DMS53 (cell line): ENCODE measurements at regions not wholly inside any gene's neighbourhood (a gene's known extent, or its start where the extent isn't known, plus 50 kb on each side); places are given as distances from the start of the nearest gene placed in this dataset.
A peak's percentile ranks its signal among the peaks of the same experiment; 100 is the strongest.

Experiments used
- DNase-seq: peaks from one replicate; lab custom pipeline; 2025; lab: John Stamatoyannopoulos, UW

DNA sequence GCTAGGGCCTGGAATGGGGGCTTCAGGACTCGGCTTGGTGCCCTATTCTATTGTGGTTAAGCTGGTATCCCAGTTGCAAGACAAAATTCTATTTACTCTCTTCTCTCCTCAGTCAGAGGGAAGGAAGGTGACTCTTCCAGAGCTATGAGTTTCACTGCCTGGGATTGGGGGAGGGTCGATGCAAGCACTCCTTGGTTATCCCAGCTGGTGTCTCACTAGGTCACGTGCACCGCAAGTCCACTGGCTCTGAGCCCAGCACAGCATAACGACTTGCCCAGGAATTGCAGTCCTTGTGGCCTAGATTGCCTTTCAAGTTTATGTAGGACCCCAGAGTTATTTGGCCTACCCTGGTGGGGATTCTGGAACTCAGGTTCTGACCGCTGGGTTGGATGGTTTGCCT, 958.8 kb downstream of the IGSF11 start:
- DNase-seq, result no peak

- no peak for DNase-seq
These were observed 957.3 kb downstream of the IGSF11 start for GRCh38 chr3:118077332-118077731.

DNA sequence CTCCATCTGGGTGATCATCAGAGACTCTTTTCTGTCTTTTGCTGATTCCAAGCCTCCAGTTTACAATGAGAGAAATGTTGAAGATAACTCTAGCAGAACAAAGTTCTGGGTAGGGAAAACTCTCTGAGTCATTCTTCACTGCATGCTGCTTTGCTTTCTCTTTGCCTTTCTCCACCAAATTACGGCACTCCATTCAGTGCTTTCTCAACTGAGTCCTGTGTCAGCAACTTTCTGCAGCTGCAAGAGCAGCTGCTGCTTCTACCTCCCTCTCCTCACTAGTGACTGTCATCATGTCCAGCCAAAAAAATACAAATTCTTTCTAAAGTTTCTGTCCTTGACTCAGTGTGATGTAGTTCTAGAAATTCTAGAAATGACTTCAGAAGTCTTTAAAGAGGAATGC, 953.8 kb downstream of the IGSF11 start:
- DNase-seq, result no peak

GRCh38 chr3:118088696-118089095, 946.0 kb downstream of the IGSF11 start:
- no peak for DNase-seq

- DNase-seq, result no peak
These were observed 945.1 kb downstream of the IGSF11 start for GRCh38 chr3:118089563-118089962.

GRCh38 chr3:118097226-118097625, 937.4 kb downstream of the IGSF11 start:
- no peak for DNase-seq

DNA sequence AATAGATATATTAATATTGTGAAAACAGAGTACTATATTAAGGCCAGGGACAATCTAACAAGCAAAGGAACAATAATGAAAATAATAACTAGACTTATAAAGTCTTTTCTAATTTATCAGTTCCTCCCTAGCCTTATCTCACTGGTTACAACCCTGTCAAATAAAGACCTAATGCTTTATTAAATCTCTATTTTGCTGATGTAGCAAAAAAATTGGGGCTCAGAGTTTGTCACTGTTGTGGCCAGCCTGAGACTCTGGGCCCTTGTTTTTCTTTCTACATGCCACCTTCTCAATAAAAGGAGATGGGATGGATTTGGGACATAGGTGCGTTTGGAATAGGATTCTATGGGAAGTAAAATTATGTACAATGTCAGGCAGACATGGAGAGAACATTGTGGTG, 937.0 kb downstream of the IGSF11 start:
- DNase-seq, result no peak

- no peak for DNase-seq
These were observed 935.8 kb downstream of the IGSF11 start for GRCh38 chr3:118098827-118099226.

- DNase-seq, result no peak
These were observed 932.8 kb downstream of the IGSF11 start for GRCh38 chr3:118101891-118102290.

DNA sequence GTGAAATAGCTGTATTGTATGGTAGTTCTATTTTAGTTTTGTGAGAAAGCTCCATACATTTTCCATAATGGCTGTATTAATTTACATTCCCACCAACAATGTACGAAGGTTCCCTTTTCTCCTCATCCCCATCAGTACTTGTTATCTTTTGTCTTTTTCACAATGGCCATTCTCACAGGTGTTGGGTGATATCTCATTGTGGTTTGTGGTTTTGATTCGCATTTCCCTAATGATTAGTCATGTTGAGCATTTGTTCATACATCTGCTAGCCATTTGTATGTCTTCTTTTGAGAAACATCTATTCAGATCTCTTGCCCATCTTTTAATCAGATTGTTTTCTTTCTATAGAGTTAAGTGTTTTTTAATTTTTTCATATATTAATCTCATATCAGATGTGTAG, 931.9 kb downstream of the IGSF11 start:
- DNase-seq, result no peak

GRCh38 chr3:118108201-118108600, 926.4 kb downstream of the IGSF11 start:
- no peak for DNase-seq

DNA sequence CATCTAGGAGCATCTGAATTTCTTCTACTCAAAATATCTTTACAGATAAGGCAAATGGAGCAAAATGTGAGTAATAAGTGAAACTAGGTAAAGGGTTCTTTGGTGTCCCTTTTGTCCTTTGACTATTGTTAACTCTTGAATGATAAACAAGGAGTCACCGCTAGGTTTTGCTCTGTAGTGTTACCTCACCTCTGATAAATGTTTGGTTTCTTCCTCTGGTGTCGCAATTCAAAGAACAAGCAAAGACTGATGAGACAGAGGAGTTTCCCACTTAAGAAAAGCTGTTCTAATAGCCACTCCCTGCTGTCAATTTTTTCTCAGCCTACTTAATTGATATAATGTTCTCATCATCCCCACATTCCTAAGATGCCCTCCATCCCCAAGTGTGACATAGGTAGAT, 925.9 kb downstream of the IGSF11 start:
- DNase-seq, result no peak

DNA sequence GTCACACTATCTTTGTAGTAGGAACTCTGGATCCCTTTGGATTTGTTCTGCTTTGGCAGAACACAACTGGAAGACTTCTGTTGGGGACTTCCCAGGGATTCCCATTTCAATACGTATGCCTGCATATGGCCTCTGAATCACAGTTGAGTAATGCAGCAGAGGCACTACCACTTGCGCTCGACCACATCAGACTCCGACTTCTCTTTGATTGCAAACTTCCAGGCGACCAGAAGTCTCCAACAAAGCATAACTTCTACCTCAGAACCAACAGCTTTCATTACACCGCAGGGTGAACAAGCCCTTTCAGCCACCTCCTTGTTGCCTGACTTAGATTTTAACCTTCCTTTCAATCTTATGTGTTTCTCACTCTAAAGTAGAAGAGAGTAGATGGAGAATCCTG, 924.4 kb downstream of the IGSF11 start:
- DNase-seq, result no peak

DNA sequence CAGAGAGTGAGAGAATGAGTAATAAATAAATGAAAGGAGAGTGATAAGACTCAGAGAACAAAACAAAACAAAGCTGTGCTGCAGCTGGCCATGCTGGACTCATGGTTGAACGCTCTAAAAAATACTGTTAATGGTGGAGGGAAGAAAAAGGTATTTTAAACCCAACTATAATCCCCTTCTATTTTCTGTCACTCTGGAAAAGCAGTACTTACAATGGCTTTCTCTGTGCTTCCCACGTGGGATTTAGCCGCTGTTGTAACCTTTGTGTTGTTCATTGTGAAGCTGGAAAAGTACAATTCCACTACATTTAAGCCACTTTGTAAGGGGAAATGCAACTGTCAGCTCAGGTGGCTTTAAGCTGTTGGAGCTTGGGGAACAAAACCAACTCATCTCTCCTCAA, 917.7 kb downstream of the IGSF11 start:
- no peak for DNase-seq

- DNase-seq, result peak; percentile 9
These were observed 907.9 kb downstream of the IGSF11 start for GRCh38 chr3:118126751-118127150.

- DNase-seq, result no peak
These were observed 906.7 kb downstream of the IGSF11 start for GRCh38 chr3:118127992-118128391.

DNA sequence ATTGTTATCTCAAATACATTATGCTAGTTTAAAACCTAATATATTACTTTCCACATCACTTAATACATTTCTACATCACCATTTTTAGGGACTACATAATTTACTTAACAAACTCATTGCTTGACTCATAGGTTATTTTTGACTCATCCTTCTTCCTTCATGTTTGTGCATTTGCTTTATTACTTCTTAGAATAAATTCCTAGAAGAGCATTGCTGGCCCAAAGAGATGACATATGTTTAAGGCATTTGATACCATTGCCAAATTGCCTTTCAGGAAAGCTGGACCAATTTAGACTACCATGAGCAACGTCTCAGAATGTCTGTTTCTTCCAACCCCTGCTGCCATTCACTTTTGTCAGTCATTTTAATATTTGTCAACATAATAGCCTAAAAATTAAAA, 905.8 kb downstream of the IGSF11 start:
- DNase-seq, result no peak

GRCh38 chr3:118137778-118138177, 896.9 kb downstream of the IGSF11 start:
- DNase-seq, result no peak

DNA sequence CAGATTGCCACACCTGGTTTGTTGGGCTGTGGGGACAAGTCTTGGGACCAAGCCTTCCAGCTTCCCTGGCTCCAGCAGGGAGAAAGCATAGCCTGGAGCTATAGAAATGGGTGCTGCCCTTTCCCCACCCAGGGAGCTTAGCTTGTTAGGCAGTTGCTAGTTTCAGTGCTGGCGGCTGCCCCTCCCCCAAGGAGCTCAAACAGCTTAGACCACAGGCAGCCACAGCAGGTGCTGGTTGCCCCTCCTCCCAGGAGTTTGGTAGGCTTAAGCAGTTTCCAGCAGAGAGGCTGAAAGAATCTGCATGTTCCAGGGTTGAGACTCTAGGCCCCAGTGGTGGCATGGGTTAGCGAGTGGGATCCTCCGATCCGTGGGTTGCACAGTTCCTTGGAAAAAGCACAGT, 889.7 kb downstream of the IGSF11 start:
- no peak for DNase-seq

GRCh38 chr3:118146658-118147375, 887.8 kb downstream of the IGSF11 start:
- DNase-seq, result no peak

GRCh38 chr3:118151164-118151563, 883.5 kb downstream of the IGSF11 start:
- peak; percentile 2 for DNase-seq

GRCh38 chr3:118162627-118163588, 871.7 kb downstream of the IGSF11 start:
- DNase-seq, result peak; percentile 29

DNA sequence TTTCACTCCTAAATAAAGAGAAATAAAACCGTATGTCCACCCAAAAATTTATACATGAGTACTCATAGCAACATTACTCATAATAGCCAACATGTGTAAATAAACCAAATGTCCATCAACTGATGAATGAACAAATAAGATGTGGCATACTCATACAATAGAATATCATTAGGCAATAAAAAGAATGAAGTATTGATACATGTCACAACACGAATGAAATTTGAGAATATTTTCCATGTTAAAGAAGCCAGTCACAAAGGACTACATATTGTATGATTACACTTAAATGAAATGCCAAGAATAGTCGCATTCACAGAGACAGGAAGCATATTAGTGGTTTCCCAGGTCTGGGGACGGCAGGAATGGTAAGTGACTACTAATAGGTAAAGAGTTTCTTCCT, 869.2 kb downstream of the IGSF11 start:
- no peak for DNase-seq
